Dedifferentiated amniotic fluid mesenchymal stem cell (primary cell): ENCODE measurements at regions not wholly inside any gene's neighbourhood (a gene's known extent, or its start where the extent isn't known, plus 50 kb on each side); places are given as distances from the start of the nearest gene placed in this dataset.
"Not testable (repeated sequence)": the region's sequence is repeated elsewhere in the genome, so short reads cannot be mapped to it uniquely, and the experiment has no call there.

Experiments
- DNase-seq: peaks from one replicate; pipeline ENCODE4 v3.0.0-alpha.2; 2016; ENCODE audit errors: extremely low spot score

DNA sequence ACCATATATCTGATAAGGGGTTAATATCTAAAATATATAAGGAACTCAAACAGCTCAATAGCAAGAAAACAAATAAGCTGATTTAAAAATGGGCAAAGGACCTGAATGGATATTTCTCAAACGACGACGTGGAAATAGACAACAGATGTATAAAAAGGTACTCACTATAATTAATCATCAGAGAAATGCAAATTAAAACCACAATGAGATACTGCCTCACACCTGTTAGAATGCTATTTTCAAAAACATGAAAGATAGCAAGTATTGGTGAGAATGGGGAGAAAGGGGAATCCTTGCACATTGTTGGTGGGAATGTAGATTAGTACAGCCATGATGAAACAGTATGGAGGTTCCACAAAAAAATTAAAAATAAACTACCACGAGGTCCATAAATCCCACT lies 163.2 kb downstream of the DKK1 start:
- DNase-seq = no peak

DNA sequence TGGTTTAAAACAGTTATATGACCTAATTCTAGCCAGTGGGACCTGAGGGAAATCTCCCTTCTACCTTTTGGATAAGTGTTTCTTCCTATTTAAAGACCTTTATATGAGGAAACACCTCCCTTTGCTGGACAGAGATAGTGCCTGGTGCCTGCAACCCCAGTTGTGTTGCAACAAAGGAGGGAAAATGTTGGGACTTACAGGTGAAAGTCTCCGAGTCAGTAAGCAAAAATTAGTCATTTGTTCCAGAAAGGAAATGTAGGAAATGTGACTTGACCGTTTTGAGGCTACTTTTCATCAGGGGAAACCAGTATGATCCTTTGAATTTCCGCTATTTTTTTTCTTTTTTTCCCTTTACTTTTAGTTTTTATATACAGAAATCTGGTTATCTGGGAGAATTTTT lies 165.5 kb downstream of the DKK1 start:
- no peak for DNase-seq

DNA sequence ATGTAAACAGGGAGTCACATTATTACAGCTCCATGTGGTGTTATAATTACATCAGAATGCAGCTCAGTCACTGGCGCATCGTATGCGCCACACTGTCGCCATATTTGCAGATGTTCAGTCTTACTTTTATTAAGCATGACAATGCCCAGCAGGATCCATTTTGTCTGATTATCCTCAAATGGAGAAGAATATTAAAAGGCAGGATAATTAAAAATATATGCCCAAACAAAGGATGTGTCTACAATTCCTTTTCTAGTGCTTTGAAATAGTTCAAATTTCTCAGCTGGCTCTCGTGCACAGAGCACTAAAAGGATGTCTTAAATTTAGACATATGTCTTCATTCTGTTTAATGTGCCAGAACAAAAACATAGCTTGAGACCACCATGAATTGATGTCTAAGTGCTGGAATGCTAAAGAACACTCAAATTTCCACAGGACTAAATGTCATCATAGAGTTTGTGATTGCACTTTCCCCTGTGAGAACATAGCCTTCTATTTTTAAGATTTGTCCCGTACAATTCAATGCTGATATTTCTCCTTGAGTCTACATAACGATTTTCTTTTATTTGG lies 168.0 kb downstream of the DKK1 start:
- DNase-seq = no peak

DNA sequence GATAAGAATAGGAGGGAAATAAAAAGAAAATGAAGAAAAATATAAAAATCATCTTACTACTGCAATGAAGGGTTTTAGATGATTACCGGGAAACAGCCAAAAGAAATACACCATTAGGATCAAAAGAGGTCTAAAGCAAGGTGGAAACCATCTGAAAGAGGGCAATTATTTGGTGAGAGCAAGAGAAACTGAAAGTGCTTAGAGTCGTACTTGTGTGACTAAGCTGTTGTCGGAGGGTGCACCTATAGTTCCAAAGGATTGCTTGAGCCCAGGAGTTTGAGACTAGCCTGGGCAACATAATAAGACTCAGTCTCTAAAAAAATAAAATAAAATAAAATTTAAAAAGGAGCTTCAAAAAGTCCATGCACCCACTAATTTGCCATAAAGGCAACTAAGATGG lies 169.5 kb downstream of the DKK1 start:
- no peak for DNase-seq

DNA sequence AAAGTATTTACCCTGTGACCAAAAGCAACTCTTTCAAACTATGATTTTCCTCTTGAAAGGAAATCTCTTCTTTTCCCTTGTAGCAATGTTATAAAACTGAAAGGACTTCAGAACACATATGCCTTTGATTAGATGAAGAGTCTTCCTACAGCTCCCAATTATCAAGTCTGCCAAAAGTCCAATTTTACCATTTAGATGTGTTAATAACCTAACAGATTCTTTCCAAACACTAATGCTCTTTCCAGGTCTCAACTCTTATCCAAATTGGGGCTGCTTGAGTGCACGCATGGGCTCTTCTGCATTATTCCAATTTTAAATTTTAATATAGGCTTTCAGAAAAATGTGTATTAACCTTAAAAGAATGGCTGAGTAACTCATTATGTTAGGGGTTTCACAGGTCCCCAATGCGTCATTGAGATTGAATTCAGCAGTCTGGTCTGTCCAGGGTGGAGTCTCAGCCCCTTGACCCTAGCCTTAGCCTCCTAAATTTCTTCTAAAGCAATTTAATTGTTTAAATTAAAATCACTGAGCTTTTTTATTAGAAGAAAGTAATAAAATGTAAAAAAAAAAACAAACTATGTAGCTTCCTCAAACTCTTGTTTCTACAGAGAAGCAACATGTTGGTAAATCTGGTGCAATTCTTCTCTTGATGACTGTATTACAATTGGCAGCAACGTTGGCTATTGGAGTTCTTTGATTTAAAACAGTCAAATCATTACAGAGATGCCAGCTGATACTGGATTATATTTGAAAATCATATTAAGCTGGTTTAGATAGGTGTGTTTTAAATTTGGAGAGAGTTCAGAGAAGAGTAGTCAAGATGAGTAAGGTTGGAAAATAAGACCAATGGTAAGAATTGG lies 170.4 kb downstream of the DKK1 start:
- DNase-seq = no peak

DNA sequence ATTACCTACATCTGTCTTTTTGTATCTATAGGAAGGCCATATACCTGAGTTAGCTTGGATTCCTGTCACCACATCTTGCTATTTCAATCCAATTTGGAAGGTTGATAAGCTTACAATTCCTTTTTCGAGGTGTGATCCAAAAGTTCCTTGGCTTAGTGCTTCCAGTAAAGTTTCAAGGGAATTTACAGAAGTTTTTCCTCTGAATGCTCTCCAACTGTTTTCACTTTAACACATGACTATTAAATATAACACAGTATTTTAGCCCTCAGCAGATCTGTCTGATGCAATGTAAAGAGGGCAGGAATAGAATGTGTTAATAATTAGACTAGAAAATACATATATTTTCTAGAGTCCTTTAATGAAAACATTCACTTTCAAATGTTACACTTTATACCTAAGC lies 171.4 kb downstream of the DKK1 start:
- DNase-seq = no peak

DNA sequence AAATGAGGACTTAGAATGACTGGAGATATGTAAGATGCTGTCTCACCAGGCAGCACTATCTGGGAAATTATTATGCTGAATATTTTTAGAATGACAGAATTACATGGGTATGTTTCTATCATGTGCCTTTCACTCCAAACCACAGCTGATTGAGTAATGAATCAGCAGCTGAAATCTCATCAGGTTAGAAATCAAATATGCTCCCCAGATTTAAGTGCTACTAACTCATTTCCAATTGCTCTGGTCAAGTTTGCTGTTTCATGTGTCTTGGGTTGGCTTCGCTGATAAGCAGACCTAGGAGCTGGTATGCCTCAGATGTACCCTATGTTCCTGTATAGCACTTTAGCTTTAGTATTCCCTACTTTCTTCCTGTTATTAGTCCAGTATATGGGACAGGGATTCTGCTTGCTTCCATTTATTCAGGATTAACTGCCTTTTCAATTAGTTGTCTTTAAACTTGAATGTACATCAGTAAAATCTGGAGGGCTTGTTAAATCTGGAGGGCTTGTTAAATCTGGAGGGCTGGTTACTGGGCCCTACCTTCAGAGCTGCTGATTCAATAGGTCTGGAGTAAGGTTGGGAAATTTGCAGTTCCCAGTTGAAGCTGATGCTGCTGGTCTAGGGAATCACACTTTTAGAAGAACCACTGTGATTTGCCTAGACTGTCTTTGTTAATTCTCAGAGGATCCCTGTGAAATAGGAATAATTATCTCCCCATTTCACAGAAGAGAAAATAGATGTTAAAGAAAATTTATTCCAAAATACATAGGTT lies 172.9 kb downstream of the DKK1 start:
- peak; percentile 86 for DNase-seq

DNA sequence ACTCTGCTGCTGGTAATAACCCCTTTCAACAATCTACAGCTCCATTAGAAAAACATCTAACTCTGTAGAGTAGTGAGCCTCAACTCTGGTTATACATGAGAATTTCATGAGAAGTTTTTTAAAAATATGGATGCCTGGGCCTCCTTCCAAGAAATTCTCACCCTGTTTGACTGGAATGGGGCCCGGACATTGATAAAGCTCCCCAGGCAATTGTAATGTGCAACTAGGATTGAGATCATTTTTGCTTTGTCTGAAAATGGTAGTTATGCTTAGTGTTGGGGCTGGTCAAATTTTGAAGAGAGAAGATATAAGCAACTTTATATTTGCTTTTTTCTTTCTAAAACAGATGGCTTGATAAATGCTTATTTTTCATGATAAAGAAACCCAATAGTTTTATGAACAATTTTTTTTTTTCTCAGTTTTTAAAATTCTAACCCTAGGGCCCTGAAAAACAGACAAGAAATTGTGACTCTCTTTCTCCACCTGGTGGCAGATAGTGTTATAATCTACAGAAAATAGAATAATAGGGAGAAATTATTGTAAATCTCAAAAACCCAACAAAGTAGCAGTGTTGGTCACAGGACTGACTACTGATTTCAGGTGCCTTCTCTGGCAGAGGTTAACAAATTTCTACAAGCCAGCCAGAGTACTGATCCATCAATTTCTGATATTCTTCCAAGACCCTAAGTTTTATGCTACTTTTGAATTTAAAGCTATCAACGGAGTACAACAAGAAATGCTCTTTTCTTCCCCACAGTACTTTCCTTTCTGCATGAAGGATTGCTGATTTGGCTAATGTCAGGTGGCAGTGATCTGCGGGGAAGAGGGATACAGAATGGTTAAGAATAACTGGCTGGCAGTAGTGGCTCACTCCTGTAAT lies 174.8 kb downstream of the DKK1 start:
- DNase-seq = peak; percentile 66

DNA sequence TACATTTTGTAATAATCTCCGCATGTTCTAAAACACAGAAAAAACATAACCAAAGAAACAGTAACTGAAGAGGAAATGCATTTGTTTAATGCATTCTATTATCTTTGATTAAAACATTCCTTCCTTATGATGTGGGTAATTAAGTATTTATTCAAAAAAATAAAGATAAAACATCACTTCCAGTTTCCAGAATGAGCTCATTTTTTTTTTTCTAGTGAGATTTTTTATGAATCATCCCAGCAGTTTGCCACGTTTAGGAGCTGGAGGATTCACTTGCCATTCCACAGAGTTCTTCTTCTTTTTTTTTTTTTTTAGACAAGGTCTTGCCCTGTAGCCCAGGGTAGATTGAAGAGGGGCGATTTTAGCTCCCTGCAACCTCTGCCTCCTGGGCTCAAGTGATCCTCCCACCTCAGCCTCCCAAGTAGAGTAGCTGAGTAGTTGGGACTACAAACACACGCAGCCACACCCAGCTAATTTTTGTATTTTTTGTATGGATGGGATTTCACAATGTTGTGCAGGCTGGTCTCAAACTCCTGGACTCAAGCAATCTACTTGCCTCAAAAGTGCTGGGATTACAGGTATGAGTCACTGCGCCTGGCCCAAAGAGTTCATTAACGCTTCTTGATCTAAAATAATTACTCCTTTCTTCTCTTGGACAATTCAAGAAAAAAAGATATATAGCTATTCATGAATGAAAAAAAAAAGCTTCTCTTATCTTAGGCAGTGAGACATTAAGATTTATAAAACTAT lies 177.3 kb downstream of the DKK1 start:
- DNase-seq = peak; percentile 19

DNA sequence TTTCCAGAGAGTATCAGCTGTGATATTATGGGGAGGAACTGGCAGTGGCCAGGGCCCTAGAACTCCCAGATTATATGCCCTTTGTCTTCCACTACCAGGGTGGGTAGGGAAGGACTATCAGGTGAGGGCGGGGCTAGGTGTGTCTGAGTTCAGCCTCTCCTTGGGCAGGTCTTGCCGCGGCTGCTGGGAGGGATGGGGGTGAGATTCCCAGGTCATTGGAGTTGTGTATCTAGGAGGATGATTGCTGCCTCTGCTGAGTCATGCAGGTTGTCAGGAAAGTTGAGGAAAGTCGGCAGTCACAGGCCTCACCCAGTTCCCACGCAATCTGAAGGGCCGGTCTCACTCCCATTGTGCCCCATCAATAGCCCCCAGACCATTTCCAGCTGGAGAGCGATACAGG lies 185.2 kb downstream of the DKK1 start:
- DNase-seq = no peak

DNA sequence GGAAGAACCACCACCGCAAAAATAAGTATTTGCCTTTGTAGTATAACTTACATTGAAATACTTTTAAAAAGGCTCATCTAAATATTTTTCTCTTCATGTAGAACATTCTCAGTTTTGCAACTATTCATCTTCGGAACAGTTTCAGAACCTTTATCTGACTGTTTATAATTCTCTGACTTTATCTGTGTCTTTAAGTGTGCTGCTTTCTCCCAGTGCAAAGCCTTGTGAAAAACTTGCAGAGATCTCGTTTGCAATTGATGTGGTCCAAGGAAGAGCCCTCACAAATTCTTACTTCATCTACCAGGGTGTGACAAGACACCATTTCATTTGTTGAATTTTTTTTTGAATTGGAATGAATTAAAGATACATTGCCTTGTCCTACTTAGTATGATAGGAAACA lies 186.4 kb downstream of the DKK1 start:
- no peak for DNase-seq

DNA sequence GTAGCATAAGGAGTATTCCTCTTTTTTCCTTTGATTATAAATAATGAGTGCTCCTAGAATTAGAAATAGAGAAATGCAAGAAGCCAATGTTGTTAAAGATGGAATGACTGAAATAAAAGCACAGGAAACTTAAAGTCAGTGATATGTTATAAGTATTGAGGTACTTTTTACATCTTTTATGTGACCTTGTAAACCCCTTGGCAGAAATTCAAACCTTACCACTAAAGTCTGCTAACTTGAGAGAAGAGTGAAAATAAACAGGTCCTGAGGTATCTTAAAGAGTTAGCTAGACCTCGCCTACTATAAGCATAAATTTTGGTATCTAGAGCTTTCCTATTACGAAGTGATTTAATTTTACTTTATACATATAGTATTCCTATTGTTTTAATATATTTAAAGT lies 188.2 kb downstream of the DKK1 start:
- no peak for DNase-seq

DNA sequence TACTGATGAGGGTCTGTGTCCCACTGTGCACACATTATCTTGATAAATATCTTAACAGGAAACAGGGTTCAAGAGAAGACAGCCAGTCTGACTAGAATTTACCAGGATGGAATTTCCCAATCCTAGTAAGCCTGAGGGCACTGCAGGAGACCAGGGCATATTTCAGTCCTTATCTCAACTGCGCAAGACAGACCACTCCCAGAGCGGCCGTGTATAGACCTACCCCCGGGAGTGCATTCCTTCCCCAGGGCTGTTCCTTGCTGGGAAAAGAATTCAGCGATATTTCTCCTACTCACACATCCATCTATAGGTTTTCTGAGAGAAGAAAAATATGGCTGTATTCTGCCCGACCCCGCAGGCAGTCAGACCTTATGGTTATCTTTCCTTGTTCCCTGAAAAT lies 191.3 kb downstream of the DKK1 start:
- DNase-seq = not testable (repeated sequence)

DNA sequence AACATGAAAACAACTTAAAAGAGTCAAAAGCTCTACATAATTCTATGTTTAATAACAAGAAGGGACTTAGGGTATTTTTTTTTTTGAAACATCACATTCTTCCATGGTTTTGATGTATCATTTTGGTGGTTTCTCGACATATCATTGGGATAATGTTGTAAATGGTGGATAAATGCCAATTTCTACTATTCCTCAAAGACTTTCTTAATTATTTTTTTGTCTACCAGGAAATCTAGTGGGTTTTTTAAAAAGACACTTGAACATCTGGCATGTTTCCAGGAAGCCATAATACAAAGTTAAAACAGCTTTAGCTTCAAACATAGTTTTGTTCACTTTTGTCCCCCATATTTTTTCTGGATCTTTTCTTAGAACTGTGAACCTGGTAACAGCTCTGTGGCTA lies 200.4 kb downstream of the DKK1 start:
- DNase-seq = no peak

DNA sequence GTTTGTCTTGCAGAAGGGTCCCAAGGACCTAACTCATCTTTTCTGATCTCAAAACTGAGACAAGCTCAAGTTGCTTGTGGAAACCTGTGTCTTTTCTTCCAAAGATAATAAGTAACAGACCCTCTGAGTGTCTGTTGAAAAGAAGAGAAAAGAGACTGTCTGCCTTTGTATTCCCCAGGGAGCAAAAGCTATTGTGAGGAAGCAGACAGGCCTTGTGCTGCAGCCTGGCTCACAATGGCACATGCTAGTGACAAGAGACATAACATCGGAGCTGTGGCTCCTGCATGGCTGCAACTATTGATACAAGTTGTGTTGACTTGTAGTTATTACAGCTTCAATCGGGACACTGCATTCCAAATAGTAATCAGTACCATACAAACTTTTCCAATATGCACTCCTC lies 202.9 kb downstream of the DKK1 start:
- DNase-seq = no peak

DNA sequence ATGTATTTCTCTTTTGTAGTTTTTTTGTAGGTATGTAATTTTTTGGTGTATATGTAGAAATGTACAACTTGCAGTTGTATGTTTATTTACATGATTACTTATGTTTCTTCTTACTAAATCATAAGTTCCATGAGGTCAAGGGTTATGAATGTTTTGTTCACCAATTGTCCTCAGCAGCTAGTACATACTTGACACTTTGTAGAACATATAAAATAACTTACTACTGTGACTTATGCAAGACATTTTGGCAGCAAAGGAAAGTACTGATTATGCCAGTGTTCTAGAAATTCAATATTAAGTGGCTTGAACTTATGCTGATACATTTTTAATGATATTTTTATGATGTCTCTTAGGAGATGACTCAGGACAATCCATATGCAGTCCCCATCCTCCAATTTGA lies 209.6 kb downstream of the DKK1 start:
- no peak for DNase-seq

DNA sequence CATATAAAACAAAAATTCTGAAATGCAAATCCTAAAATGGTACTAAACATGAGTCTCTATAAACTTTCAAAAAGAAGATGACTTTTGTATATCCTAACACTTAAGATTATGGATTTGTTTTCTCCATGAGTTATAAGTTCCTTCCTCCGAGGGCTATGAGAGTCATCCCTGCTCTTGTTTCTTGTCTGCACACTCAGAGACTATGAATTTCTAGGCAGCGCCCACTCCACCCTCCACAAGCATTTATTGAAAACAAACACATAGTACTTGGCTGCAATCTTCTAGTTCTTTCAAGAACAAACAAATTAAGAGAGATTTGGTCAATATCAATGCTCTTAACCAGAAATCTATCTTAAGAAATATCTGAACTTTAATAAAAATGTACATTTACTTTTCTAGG lies 211.7 kb downstream of the DKK1 start:
- DNase-seq = peak; percentile 73

DNA sequence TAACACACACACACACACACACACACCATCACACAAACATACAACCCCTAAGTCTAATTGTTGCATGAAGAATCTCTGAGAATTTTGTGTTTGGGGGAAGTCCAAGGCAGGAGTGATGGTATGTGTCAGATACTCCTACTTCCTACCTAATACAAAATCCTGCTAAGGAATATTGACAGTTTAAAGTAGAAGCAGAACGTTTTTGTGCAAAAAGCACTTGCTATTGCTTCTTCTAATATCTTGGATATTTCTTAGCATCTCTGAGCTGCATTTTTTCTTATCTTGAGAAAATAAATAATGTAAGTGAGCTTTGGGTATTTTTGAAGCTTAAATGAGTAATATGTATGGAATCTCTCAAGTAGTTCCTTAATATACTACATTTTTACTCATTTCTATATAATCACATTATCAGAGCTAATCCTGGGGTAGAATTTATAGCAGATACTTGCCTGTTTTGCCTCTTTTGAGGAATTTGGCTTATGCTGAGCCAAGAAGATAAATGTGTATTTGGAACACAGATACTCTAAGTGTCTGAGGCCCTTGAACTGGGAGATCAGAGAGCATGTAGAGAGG lies 212.3 kb downstream of the DKK1 start:
- DNase-seq = peak; percentile 47

DNA sequence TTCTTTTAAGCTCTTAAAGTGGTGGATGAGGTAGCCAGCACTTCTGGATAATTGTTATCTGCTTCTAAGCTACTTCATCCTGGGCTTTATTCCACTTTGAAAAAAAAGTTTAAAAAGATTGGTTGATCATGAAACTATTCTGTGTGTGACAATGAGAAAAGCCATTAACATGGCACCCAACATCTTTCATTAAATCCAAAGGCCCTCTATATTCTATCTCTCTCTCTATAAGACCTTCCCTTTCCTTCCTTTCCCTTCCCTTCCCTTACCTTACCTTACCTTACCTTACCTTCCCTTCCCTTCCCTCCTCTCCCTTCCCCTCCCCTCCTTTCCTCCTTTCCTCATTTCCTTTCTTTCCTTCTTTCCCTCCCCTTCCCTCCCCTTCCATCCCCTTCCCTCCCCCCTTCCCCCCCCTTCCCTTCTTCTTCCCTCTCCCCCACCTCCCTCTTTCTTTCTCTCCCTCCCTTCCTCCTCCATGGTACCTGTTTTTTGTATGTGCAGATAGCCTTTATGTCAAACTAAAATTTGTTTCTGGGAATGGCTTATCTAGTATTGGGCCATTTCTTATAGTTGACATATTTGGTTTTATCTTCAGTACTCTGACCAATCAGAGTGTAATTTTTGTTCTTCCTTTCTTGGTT lies 218.7 kb downstream of the DKK1 start:
- DNase-seq = no peak

DNA sequence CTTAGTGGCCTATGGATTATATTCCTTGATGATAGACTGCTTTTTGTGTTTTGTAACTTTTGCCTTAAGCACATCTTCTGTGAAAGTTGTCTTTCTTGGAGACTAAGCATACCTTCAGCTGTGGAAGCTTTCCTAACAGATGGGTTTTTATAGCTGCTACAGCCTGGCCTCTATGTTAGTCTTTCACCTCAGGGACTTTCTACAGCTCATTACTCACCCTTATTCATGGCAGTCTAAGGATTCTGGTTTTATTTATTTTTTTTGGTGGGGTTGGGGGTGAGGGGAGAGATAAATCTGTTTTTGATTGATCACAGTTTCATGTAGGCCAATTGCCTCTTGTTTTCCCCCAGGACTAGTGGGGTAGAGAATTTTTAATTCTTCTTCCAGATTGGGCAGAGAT lies 219.9 kb downstream of the DKK1 start:
- no peak for DNase-seq
